ENCODE measurements at regions not wholly inside any gene's neighbourhood (a gene's known extent, or its start where the extent isn't known, plus 50 kb on each side); places are given as distances from the start of the nearest gene placed in this dataset.
"Not testable (repeated sequence)": the region's sequence is repeated elsewhere in the genome, so short reads cannot be mapped to it uniquely, and the experiment has no call there.

- ATAC-seq (no peak), DNase-seq (no peak)
- intact Hi-C loops (cut with DNase I, micrococcal nuclease): no loop called here
Measured at GRCh38 chr16:87140211-87141200, 176.7 kb downstream of the C16orf95 start.

GRCh38 chr16:87141402-87141801 is 175.8 kb downstream of the C16orf95 start:
- intact Hi-C loops (cut with DNase I, micrococcal nuclease): no loop called here
- ATAC-seq (no peak), DNase-seq (no peak)

- no peak for DNase-seq
Measured at GRCh38 chr16:87143661-87144121, 173.5 kb downstream of the C16orf95 start.

GRCh38 chr16:87144232-87144631 is 173.0 kb downstream of the C16orf95 start:
- DNase-seq (no peak), ATAC-seq (no peak)
- intact Hi-C loops (cut with DNase I, micrococcal nuclease): no loop called here

More at GRCh38 chr16:87143661-87144121, 173.5 kb downstream of the C16orf95 start:
- intact Hi-C loops (cut with DNase I, micrococcal nuclease): no loop called here
- ATAC-seq: no peak

GRCh38 chr16:87145181-87146176 is 171.7 kb downstream of the C16orf95 start:
- intact Hi-C loops (cut with DNase I, micrococcal nuclease): no loop called here
- ATAC-seq (no peak), DNase-seq (no peak)

- intact Hi-C loops (cut with DNase I, micrococcal nuclease): no loop called here
- DNase-seq (no peak), ATAC-seq (no peak)
Measured at GRCh38 chr16:87146676-87147075, 170.5 kb downstream of the C16orf95 start.

- ATAC-seq (no peak), DNase-seq (no peak)
- intact Hi-C loops (cut with DNase I, micrococcal nuclease): no loop called here
Measured at GRCh38 chr16:87149051-87149450, 168.1 kb downstream of the C16orf95 start.

- ATAC-seq (no peak), DNase-seq (no peak)
- intact Hi-C loops (cut with DNase I, micrococcal nuclease): no loop called here
Measured at GRCh38 chr16:87150262-87150661, 166.9 kb downstream of the C16orf95 start.

- intact Hi-C loops (cut with DNase I, micrococcal nuclease): no loop called here
- DNase-seq (no peak), ATAC-seq (no peak)
Measured at GRCh38 chr16:87150681-87151280, 166.4 kb downstream of the C16orf95 start.

GRCh38 chr16:87152221-87152755 is 164.9 kb downstream of the C16orf95 start:
- no peak for ATAC-seq
- intact Hi-C loops (cut with DNase I, micrococcal nuclease): no loop called here

GRCh38 chr16:87153326-87153725 is 163.9 kb downstream of the C16orf95 start:
- ATAC-seq (no peak), DNase-seq (no peak)
- intact Hi-C loops (cut with DNase I, micrococcal nuclease): no loop called here

More at GRCh38 chr16:87152221-87152755, 164.9 kb downstream of the C16orf95 start:
- no peak for DNase-seq

GRCh38 chr16:87155315-87155714 is 161.9 kb downstream of the C16orf95 start:
- ATAC-seq; intact Hi-C loops (cut with DNase I, micrococcal nuclease); DNase-seq: not testable (repeated sequence)

GRCh38 chr16:87156195-87156594 is 161.0 kb downstream of the C16orf95 start:
- DNase-seq (no peak), ATAC-seq (no peak)
- intact Hi-C loops (cut with DNase I, micrococcal nuclease): no loop called here

- intact Hi-C loops (cut with DNase I, micrococcal nuclease): no loop called here
- ATAC-seq (no peak), DNase-seq (no peak)
Measured at GRCh38 chr16:87160234-87160636, 157.0 kb downstream of the C16orf95 start.

- DNase-seq (no peak), ATAC-seq (no peak)
- intact Hi-C loops (cut with DNase I, micrococcal nuclease): no loop called here
Measured at GRCh38 chr16:87160701-87161337, 156.4 kb downstream of the C16orf95 start.

- ATAC-seq; DNase-seq; intact Hi-C loops (cut with DNase I, micrococcal nuclease): not testable (repeated sequence)
Measured at GRCh38 chr16:87161410-87161809, 155.8 kb downstream of the C16orf95 start.

- intact Hi-C loops (cut with DNase I, micrococcal nuclease): no loop called here
- ATAC-seq (no peak), DNase-seq (no peak)
Measured at GRCh38 chr16:87161822-87162676, 155.1 kb downstream of the C16orf95 start.

Data from left colon (tissue), 2 donors.